ENCODE measurements at regions not wholly inside any gene's neighbourhood (a gene's known extent, or its start where the extent isn't known, plus 50 kb on each side); places are given as distances from the start of the nearest gene placed in this dataset.

DNA sequence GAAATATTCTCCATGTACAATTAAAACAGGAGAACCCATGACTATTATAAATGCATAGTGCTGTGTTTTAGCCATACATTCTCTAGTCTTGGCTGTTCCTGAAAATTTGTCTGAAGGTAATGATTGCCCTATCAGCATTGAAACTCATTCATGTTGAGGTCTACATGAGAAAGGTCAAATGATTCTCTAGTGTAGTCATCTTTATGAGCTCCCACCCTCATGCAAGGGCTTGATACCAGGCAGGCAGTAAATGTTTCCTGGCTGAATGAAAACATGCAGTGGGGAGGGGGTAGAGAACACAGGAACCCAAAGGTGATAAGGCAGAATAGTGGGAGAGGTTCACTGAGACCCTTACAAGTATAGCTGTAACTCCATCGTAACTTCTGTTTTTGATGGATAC lies 424.3 kb downstream of the COG6 start:
- TF ChIP-seq, protein P1, sequence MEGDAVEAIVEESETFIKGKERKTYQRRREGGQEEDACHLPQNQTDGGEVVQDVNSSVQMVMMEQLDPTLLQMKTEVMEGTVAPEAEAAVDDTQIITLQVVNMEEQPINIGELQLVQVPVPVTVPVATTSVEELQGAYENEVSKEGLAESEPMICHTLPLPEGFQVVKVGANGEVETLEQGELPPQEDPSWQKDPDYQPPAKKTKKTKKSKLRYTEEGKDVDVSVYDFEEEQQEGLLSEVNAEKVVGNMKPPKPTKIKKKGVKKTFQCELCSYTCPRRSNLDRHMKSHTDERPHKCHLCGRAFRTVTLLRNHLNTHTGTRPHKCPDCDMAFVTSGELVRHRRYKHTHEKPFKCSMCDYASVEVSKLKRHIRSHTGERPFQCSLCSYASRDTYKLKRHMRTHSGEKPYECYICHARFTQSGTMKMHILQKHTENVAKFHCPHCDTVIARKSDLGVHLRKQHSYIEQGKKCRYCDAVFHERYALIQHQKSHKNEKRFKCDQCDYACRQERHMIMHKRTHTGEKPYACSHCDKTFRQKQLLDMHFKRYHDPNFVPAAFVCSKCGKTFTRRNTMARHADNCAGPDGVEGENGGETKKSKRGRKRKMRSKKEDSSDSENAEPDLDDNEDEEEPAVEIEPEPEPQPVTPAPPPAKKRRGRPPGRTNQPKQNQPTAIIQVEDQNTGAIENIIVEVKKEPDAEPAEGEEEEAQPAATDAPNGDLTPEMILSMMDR (conservative IDR thresholded peaks at IDR 0.05), result no peak
- no peak overlapping the region for H3K27ac ChIP-seq

DNA sequence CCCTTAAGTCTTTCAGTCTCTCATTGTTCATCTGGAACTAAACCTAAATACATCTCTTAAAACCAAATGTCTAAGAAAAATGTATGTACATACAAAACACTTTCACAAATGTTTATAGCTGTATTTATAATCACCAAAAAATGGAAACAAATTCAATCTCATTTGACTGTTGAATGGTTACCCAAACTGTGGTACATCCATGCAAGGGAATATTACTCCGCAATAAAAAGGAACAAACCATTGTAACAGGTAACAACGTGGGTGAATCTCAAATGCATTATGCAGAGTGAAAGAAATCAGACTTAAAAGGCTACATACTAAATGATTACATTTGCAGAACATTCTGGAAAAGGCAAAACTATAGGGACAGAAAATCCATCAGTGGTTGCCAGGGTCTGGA lies 425.2 kb downstream of the COG6 start:
- no peak overlapping the region for H3K27ac ChIP-seq
- TF ChIP-seq, protein P1 (conservative IDR thresholded peaks at IDR 0.05), result no peak

DNA sequence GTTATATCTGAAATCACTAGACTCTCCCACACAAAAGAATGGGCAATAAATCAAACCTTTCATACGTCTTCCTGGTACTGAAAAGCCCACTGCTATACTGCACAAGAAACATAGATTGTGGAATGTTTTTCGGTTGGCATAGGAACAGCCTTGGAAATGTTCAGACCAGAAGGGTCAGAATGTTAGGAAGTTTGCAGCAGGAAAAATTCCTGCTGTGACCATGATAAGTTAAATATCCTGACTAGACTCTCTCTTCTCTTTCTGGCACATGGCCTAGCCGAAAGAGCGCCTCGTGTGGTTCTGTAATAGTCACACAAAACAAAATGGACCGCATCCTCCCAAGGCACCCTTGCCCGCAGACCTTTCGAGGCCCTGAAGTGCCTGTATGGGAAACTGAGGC lies 427.2 kb downstream of the COG6 start:
- TF ChIP-seq, protein P1 (conservative IDR thresholded peaks at IDR 0.05), result no peak
- H3K27ac ChIP-seq, result no peak overlapping the region

DNA sequence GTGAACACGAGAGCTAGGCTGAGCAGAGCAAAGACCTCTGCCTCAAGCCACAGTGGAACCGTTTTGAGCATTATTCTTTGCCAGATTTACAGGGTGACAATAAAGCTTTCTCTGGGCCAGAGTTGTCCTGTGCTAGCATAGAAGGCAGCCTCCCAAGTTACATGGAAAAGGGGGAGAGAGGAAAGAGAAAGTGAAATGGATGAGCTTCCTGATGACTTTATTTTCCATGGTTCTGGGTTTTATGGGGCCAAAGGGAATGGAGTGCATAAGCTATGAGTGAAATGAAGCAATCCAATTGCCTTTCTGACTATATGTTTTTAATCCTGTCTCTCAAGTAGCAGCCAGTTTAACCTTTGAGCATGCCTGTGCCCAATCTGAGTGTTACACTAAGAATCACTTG lies 428.4 kb downstream of the COG6 start:
- no peak overlapping the region for H3K27ac ChIP-seq
- TF ChIP-seq, protein P1 (conservative IDR thresholded peaks at IDR 0.05), result no peak

DNA sequence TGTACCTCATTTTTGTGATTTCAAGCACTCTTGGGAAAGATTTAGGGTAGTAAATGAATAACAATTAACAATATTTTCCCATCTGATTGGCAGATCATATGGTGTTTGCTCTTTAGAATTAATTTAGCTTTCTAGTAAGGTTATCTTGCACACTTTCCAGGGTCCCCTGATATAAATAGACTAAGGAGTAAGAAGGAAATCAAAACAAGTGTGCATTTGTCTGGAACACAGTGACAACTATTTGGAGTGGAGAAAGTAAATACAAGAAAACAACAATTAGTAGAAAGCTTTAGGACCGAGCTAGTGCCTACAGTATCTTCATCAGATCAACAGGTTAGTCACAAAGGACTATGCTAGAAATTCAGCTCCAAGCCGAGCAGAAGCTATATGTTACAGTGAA lies 429.5 kb downstream of the COG6 start:
- H3K27ac ChIP-seq, result no peak overlapping the region
- TF ChIP-seq, protein P1 (conservative IDR thresholded peaks at IDR 0.05), result no peak

DNA sequence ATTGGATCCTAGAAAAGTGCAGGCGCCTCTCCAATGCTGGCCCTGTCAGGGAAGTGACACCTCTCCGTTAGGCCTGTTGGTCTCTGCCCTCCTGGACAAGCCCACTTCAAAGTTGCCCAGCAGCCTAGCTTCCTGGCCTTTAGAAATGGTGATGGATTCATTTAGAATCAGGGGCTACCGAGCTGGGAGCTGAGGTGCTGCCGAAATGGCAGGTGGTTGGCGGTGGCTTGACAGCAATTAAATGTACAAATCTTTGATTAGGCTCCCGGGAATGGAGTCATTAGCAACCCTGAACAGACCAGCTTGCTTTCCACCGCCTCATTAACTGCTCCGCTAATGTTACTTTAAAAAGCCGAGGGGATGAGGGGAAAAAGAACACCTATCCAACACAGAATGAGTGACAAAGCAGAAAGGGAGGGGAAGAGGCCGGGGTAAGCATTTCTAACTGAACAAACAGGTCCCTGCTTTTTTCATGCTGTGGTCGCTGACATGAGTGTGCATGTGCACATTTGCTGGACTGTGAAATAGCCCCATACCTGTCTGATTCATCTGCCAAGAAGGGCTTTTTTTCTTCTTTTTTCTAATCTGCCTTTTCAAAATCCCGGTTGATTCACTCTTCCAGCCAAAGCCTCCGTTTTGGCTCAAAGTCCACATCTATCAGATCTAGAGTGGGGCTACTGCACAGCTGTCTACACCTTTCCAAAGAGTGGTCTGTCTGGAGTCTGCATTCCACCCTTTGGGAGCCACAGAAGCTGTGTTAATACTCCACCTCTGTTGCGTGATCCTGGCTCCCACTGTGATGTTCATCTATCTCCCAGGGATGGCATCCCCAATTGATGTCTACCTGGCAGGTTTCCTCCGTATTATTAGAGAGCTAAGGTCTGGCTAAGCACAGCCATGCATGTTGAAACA lies 431.9 kb downstream of the COG6 start:
- H3K27ac ChIP-seq, result no peak overlapping the region
- TF ChIP-seq, protein P1 (conservative IDR thresholded peaks at IDR 0.05), result no peak

DNA sequence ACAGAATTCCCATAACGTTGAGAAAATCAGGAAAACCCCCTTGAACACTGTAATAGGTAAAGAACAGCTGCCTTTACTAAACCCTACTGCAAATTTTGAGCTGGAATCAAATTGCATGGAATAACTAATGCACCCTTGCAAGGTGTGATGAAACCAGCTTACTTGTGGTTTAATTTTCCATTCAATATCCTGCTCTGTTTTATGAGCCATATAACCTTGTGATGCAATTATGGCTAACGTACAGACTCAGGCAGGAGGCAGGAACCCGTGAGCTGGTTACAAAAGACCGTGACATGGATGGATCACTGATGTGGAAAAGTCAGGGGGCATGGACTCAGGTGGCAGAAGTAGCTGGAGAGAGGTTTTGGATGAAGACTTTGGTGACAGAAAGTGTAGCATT lies 438.6 kb downstream of the COG6 start:
- H3K27ac ChIP-seq, result no peak overlapping the region
- TF ChIP-seq, protein P1 (conservative IDR thresholded peaks at IDR 0.05), result no peak

Data from VCaP (cell line).